AG04449 (cell line): ENCODE measurements at regions not wholly inside any gene's neighbourhood (a gene's known extent, or its start where the extent isn't known, plus 50 kb on each side); places are given as distances from the start of the nearest gene placed in this dataset.
"Not testable (repeated sequence)": the region's sequence is repeated elsewhere in the genome, so short reads cannot be mapped to it uniquely, and the experiment has no call there.

Experiments used
- CTCF ChIA-PET: fragments of 350-600 bp; formaldehyde crosslinking; extraction: SDS; loops from one replicate; lab custom pipeline; 2021; ENCODE audit warnings: antibody characterized with exemption; lab: Yijun Ruan, JAX
- POLR2A ChIA-PET: fragments of 400-600, 350-600 bp; formaldehyde crosslinking; extraction: SDS; loops from one replicate; lab custom pipeline; 2020; ENCODE audit warnings: antibody characterized with exemption, inconsistent platforms; lab: Yijun Ruan, JAX
- DNase-seq: peaks from one replicate; pipeline ENCODE4 v3.0.0-alpha.2; 2010; ENCODE audit warnings: low read depth, low spot score
- H3K4me3 ChIP-seq: 2 replicates; pipeline ENCODE4 v1.5.1; 2011; ENCODE audit warnings: low read depth, mild to moderate bottlenecking, control low read depth, low read length
- TF ChIP-seq, protein P1 (sequence below): IDR thresholded peaks from one replicate; pipeline ENCODE4 v1.5.1; 2011; ENCODE audit warnings: mild to moderate bottlenecking, moderate library complexity, low read length, control low read depth, inconsistent platforms; ENCODE audit not compliant: insufficient read depth; ENCODE audit errors: missing control alignments

DNA sequence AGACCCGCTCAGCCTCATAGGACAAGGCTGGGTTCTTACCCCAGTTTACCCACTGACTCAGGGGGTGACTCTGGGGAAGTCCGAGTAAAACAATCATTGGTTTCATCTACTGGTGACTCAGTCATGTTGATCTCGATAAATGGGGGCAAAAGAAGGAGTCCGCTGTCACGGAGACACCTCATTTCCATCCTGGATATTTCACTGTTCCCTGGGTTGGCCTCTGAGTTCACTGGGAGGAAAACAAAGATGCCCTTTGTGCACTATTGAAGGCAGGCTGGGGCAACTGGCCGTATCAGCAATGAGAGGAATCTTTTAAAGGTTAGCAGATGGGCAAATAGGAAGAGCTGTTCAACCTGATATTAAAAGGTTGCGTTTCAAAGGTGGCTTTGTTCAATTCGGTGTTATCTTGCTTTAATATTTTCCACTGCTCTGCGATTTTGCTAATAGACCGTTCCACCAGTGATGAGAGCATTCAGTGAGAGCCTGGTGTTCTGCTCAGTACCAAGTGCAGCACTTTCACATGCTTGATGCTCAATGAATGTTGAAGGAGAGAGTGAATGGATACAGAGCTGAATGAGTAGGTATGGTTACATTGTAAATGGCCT is 110.2 kb upstream of the EGFLAM start:
- TF ChIP-seq, protein P1, sequence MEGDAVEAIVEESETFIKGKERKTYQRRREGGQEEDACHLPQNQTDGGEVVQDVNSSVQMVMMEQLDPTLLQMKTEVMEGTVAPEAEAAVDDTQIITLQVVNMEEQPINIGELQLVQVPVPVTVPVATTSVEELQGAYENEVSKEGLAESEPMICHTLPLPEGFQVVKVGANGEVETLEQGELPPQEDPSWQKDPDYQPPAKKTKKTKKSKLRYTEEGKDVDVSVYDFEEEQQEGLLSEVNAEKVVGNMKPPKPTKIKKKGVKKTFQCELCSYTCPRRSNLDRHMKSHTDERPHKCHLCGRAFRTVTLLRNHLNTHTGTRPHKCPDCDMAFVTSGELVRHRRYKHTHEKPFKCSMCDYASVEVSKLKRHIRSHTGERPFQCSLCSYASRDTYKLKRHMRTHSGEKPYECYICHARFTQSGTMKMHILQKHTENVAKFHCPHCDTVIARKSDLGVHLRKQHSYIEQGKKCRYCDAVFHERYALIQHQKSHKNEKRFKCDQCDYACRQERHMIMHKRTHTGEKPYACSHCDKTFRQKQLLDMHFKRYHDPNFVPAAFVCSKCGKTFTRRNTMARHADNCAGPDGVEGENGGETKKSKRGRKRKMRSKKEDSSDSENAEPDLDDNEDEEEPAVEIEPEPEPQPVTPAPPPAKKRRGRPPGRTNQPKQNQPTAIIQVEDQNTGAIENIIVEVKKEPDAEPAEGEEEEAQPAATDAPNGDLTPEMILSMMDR = no peak
- CTCF ChIA-PET = no interaction called here
- no peak for DNase-seq
- H3K4me3 ChIP-seq = no peak overlapping the region
- POLR2A ChIA-PET = no interaction called here

DNA sequence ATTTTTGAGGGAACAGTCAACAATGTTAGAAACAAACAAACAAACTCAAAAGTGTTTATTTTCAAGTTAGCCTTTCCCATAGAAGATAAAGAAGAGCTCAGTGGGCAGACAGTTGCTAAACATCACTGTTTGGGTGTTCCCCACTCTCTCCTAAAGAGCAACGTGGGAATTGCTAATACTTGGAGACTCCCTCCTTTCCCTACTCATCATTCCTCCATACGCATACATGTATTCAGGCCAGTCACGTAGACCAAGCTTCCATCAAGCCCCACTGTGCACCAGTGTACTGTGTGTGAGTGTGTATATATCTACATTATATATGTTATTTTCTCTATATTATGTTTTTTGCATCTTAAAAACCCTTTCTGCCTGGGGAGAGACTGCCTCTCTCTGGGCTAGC is 115.0 kb upstream of the EGFLAM start:
- POLR2A ChIA-PET = no interaction called here
- no peak for DNase-seq
- TF ChIP-seq, protein P1 = no peak
- CTCF ChIA-PET = no interaction called here
- no peak overlapping the region for H3K4me3 ChIP-seq

DNA sequence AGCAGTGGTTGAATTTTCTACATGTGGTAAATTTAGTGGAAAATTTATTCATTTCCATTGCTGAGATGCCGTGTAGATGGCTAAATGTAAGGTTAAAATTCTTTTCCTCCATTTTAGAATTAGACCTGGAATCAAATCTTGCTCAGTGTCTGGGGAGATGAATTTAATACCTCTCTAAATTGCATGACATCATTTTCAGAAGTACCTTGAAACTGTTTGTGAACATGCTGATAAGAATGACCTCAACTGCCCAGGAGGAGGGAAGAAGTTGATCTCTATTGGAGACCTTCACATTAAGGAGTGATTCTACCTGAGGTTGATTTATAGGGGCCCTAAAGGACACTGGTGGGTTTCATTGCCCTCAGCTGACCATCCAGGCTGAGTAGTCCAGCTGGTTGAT is 116.7 kb upstream of the EGFLAM start:
- H3K4me3 ChIP-seq = no peak overlapping the region
- TF ChIP-seq, protein P1 = no peak
- DNase-seq = no peak
- CTCF ChIA-PET = no interaction called here
- POLR2A ChIA-PET = no interaction called here

DNA sequence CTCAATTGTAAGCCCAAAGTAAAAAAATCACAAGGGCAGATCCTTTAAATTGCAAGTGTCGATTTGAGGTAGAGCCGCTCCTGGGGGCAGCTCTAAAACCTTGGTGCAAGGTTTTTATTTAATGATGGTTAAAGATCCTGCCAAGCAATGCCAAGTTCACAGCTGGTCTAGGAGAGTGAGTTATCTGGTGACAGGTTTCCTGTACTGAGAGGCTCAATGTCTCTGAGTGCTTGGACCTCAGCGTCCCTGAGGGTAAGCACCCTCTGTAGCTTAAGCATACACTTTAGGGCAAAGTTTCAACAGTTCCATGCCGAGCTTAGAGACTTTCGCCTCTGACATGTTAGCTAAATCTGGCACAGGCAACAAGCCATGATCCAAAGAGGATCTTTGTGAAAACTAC is 119.8 kb upstream of the EGFLAM start:
- ChIA-PET CTCF (no interaction called here), POLR2A (no interaction called here)
- TF ChIP-seq, protein P1 = no peak
- no peak overlapping the region for H3K4me3 ChIP-seq
- DNase-seq = no peak

DNA sequence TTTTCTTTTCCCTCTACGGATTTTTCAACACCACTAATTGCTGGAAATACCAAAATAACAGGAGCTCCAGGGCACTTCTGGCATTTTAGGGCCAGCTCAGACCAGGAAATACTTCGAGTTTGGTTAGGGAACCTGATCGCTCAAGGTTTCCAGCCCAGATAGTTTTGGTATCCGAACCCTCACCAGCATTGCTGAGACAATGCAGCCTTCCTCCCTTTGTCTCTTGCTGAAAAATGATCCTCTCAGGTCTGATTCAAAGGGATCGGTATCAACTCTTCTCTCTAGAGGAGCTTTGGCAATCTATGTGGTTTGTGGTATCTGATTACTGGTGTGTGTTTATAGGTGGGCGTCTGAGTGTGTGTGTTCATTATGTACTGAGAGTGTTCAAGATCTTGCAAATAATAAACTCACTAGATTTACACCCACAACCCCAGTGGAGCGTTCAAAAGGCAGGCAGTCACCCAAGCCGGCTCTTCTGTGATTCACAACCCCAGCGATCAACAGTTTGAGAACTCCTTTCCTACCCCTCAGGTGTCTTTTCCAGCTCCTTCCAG is 122.8 kb upstream of the EGFLAM start:
- no peak overlapping the region for H3K4me3 ChIP-seq
- CTCF ChIA-PET = no interaction called here
- no peak for DNase-seq
- POLR2A ChIA-PET = no interaction called here
- TF ChIP-seq, protein P1 = no peak

DNA sequence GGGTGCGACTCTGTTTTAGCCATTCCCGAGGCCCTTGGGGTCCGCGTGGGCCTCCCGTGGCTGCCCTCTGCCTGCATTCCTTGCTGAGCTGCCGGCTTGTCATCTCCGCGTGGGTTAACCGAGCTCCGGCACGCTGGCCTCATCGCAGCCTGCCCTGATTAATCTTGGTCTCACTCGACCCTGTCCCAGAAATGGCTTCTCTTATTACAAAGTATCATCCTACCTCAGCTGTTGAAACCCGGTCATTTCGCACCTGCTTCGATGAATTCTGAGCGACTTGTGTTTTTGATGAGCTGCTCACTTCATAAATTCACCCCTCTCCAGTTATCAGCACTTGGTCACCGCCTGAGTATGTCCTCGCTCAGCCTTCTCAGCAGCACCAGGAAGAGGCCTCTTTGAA is 123.5 kb upstream of the EGFLAM start:
- ChIA-PET CTCF (no interaction called here), POLR2A (no interaction called here)
- H3K4me3 ChIP-seq = no peak overlapping the region
- DNase-seq = no peak
- TF ChIP-seq, protein P1 = no peak

DNA sequence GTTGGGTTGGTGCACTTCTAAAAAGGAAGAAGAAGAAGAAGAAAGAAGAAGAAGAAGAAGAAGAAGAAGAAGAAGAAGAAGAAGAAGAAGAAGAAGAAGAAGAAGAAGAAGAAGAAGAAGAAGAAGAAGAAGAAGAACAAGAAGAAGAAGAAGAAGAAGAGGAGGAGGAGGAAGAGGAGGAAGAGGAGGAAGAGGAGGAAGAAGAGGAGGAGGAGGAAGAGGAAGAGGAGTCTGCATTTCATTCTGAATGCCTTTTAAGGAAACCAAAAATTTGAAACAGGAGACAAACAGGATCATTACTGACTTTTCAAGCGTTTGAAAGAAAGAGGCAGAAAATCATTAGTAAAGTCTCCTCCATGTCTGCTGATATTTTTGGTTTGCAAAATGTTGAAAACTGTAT is 124.1 kb upstream of the EGFLAM start:
- DNase-seq, POLR2A ChIA-PET, CTCF ChIA-PET, H3K4me3 ChIP-seq: not testable (repeated sequence)
